HEK293 (cell line): ENCODE measurements at regions not wholly inside any gene's neighbourhood (a gene's known extent, or its start where the extent isn't known, plus 50 kb on each side); places are given as distances from the start of the nearest gene placed in this dataset.

Experiments used
- CTCF ChIA-PET: fragments of 350-600 bp; formaldehyde crosslinking; extraction: SDS; loops from one replicate; lab custom pipeline; 2021; ENCODE audit warnings: antibody characterized with exemption; lab: Yijun Ruan, JAX
- POLR2A ChIA-PET: fragments of 300-600 bp; formaldehyde crosslinking; extraction: SDS; loops from one replicate; lab custom pipeline; 2020; ENCODE audit warnings: antibody characterized with exemption, inconsistent platforms; lab: Yijun Ruan, JAX
- H3K27ac ChIP-seq: fragments of 200-500 bp; sonication (Bioruptor generic); 2 replicates; pipeline ENCODE4 v1.5.1; 2014; ENCODE audit warnings: low read depth, low read length, control low read depth, inconsistent platforms; ENCODE audit errors: extremely low read depth
- H3K36me3 ChIP-seq, 2 experiments: fragments of 200-500 bp in 1 of 2; sonication (Bioruptor generic) in 1 of 2; 1 replicate in 1 of 2; 2 replicates in 1 of 2; pipeline ENCODE4 v1.5.1; 2014 to 2017; ENCODE audit warnings: inconsistent platforms in 2 of 2, low read length in 2 of 2; ENCODE audit not compliant: control insufficient read depth in 2 of 2, insufficient read depth in 1 of 2
- H3K4me1 ChIP-seq: fragments of 200-500 bp; sonication (Bioruptor generic); 2 replicates; pipeline ENCODE4 v1.5.1; 2014; ENCODE audit warnings: mild to moderate bottlenecking, low read length, inconsistent platforms; ENCODE audit not compliant: control insufficient read depth, insufficient read depth
- H3K4me3 ChIP-seq: 2 replicates; pipeline ENCODE4 v1.5.1; 2011; ENCODE audit warnings: low read depth, mild to moderate bottlenecking, control low read depth, low read length, moderate library complexity
- H3K9me3 ChIP-seq: fragments of 200-500 bp; sonication (Bioruptor generic); 2 replicates; pipeline ENCODE4 v1.5.1; 2014; ENCODE audit warnings: low read depth, low read length, inconsistent platforms; ENCODE audit not compliant: control insufficient read depth, insufficient read depth
- KLF10 ChIP-seq: fragments of 450-650 bp; IDR thresholded peaks from 2 replicates; pipeline ENCODE4 v1.5.1; 2018; ENCODE audit warnings: missing biosample characterization, mild to moderate bottlenecking, missing genetic modification characterization
- TCF7L2 ChIP-seq: IDR thresholded peaks from 2 replicates; pipeline ENCODE4 v1.6.1; 2011; ENCODE audit warnings: low read depth, mild to moderate bottlenecking, inconsistent platforms, low read length, moderate library complexity, borderline replicate concordance
- ZBTB48 ChIP-seq: fragments of 450-650 bp; formaldehyde crosslinking; IDR thresholded peaks from 2 replicates; pipeline ENCODE4 v1.5.1; 2016; ENCODE audit warnings: missing biosample characterization, missing genetic modification characterization
- ZFHX2 ChIP-seq: fragments of 450-650 bp; formaldehyde crosslinking; conservative IDR thresholded peaks from 2 replicates; pipeline ENCODE4 v1.5.1; 2016; ENCODE audit warnings: missing biosample characterization, missing genetic modification characterization
- ZNF133 ChIP-seq: fragments of 450-650 bp; formaldehyde crosslinking; IDR thresholded peaks from 2 replicates; pipeline ENCODE4 v1.5.1; 2016; ENCODE audit warnings: missing biosample characterization, missing genetic modification characterization
- ZNF239 ChIP-seq: fragments of 450-650 bp; formaldehyde crosslinking; IDR thresholded peaks from 2 replicates; pipeline ENCODE4 v1.5.1; 2016; ENCODE audit warnings: missing biosample characterization, missing genetic modification characterization
- ZNF548 ChIP-seq: fragments of 450-650 bp; formaldehyde crosslinking; IDR thresholded peaks from 2 replicates; pipeline ENCODE4 v1.5.1; 2016; ENCODE audit warnings: missing biosample characterization, missing genetic modification characterization
- ZNF621 ChIP-seq: fragments of 450-650 bp; formaldehyde crosslinking; IDR thresholded peaks from 2 replicates; pipeline ENCODE4 v1.5.1; 2017; ENCODE audit warnings: missing biosample characterization, missing genetic modification characterization
- ZNF670 ChIP-seq: fragments of 450-650 bp; formaldehyde crosslinking; IDR thresholded peaks from 2 replicates; pipeline ENCODE4 v1.5.1; 2016; ENCODE audit warnings: missing biosample characterization, missing genetic modification characterization, low read depth
- ZXDB ChIP-seq: fragments of 450-650 bp; formaldehyde crosslinking; IDR thresholded peaks from 2 replicates; pipeline ENCODE4 v1.5.1; 2016; ENCODE audit warnings: missing biosample characterization, missing genetic modification characterization
- TF ChIP-seq, protein P1 (sequence below): fragments of 450-650 bp; formaldehyde crosslinking; IDR thresholded peaks from 2 replicates; pipeline ENCODE4 v1.5.1; 2017; ENCODE audit warnings: missing biosample characterization, missing genetic modification characterization
- TF ChIP-seq, protein P2 (sequence below): fragments of 450-650 bp; formaldehyde crosslinking; IDR thresholded peaks from 2 replicates; pipeline ENCODE4 v1.5.1; 2016; ENCODE audit warnings: missing biosample characterization, missing genetic modification characterization
- TF ChIP-seq, protein P3 (sequence below): fragments of 450-650 bp; formaldehyde crosslinking; IDR thresholded peaks from 2 replicates; pipeline ENCODE4 v1.5.1; 2016; ENCODE audit warnings: missing biosample characterization, missing genetic modification characterization
- TF ChIP-seq, protein P4 (sequence below): fragments of 450-650 bp; formaldehyde crosslinking; IDR thresholded peaks from 2 replicates; pipeline ENCODE4 v1.5.1; 2016; ENCODE audit warnings: missing biosample characterization, missing genetic modification characterization
- TF ChIP-seq, protein P5 (sequence below): fragments of 450-650 bp; formaldehyde crosslinking; IDR thresholded peaks from 2 replicates; pipeline ENCODE4 v1.5.1; 2016; ENCODE audit warnings: missing biosample characterization, missing genetic modification characterization

DNA sequence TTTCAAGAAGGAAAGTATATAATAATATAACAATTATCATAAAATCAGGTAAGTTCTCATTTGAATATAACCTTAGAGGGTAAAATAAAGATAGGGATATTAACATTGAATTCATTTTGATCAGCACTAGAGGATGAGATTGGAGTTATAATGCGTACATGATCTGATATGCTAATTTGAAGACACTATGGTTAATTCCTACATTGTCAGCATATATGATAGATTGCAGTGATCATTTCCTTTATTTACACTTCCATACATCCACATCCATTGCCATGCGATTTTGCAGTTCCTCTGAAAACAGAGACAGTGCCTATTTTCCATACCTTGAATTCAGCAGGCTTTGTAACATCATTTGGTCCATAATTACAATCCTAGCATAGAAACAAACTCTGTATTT is 519.2 kb downstream of the CCDC85A start (continued):
- TF ChIP-seq, protein P1, sequence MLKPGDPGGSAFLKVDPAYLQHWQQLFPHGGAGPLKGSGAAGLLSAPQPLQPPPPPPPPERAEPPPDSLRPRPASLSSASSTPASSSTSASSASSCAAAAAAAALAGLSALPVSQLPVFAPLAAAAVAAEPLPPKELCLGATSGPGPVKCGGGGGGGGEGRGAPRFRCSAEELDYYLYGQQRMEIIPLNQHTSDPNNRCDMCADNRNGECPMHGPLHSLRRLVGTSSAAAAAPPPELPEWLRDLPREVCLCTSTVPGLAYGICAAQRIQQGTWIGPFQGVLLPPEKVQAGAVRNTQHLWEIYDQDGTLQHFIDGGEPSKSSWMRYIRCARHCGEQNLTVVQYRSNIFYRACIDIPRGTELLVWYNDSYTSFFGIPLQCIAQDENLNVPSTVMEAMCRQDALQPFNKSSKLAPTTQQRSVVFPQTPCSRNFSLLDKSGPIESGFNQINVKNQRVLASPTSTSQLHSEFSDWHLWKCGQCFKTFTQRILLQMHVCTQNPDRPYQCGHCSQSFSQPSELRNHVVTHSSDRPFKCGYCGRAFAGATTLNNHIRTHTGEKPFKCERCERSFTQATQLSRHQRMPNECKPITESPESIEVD (tag by site-specific recombination), result no peak

DNA sequence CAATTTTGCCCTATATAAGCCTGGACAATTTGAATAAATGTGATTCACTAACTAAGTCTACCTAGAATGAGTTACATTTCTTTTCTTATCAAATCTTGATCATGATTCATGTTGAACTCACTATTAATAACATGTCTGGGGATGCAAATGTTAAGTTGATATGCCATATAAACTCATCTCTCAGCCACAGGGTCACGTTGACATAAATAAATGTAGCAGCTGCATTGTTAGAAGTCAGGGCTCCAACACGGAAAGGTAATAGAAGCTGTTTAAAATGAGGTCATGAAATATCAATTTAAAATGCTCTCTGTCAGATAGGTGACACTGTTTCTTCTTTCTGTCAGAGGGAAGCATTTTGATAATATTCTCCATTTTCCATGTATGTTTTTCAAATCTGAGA is 521.9 kb downstream of the CCDC85A start:
- Histone ChIP-seq H3K4me3 (no peak overlapping the region), H3K9me3 (no peaks in the 10 kb centered on the region), H3K27ac (no peak overlapping the region), H3K4me1 (no peaks in the 10 kb centered on the region), H3K36me3 (no peaks in the 10 kb centered on the region)
- CTCF ChIA-PET, result interaction anchor here (0.7 kb wide), 1 partner anchor 122 kb away, joined by 3 read pairs; no protein-coding TSS in a partner anchor
- POLR2A ChIA-PET, result no interaction called here
- TF ChIP-seq TCF7L2 (no peak), ZBTB48 (tag by site-specific recombination) (no peak)
- TF ChIP-seq, protein P2, sequence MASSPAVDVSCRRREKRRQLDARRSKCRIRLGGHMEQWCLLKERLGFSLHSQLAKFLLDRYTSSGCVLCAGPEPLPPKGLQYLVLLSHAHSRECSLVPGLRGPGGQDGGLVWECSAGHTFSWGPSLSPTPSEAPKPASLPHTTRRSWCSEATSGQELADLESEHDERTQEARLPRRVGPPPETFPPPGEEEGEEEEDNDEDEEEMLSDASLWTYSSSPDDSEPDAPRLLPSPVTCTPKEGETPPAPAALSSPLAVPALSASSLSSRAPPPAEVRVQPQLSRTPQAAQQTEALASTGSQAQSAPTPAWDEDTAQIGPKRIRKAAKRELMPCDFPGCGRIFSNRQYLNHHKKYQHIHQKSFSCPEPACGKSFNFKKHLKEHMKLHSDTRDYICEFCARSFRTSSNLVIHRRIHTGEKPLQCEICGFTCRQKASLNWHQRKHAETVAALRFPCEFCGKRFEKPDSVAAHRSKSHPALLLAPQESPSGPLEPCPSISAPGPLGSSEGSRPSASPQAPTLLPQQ (tag by site-specific recombination), result no peak
- TF ChIP-seq, protein P3, sequence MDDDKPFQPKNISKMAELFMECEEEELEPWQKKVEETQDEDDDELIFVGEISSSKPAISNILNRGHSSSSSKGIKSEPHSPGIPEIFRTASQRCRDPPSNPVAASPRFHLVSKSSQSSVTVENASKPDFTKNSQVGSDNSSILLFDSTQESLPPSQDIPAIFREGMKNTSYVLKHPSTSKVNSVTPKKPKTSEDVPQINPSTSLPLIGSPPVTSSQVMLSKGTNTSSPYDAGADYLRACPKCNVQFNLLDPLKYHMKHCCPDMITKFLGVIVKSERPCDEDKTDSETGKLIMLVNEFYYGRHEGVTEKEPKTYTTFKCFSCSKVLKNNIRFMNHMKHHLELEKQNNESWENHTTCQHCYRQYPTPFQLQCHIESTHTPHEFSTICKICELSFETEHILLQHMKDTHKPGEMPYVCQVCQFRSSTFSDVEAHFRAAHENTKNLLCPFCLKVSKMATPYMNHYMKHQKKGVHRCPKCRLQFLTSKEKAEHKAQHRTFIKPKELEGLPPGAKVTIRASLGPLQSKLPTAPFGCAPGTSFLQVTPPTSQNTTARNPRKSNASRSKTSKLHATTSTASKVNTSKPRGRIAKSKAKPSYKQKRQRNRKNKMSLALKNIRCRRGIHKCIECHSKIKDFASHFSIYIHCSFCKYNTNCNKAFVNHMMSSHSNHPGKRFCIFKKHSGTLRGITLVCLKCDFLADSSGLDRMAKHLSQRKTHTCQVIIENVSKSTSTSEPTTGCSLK, result no peak
- TF ChIP-seq, protein P4, sequence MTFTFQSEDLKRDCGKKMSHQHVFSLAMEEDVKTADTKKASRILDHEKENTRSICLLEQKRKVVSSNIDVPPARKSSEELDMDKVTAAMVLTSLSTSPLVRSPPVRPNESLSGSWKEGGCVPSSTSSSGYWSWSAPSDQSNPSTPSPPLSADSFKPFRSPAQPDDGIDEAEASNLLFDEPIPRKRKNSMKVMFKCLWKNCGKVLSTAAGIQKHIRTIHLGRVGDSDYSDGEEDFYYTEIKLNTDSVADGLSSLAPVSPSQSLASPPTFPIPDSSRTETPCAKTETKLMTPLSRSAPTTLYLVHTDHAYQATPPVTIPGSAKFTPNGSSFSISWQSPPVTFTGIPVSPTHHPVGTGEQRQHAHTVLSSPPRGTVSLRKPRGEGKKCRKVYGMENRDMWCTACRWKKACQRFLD (tag by site-specific recombination), result no peak
- TF ChIP-seq, all 188 proteins: peak for 0

DNA sequence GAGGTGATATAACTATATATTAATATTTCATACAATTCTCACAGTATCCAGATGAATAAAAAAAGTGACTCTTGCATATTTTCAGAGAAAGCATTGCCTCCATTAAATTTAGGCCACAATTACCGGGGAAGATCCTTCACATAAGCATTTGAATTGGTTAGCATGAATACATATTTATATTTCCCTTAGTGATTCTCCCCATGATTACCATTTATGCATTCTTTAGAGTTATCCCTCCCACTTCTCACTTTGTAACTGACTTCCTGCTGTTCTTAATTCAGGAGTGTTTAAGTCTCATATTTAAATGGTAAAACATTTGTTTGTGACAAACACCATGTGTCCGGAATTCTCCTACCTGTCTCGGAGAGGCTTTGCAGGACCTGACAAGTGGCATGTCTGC is 523.4 kb downstream of the CCDC85A start:
- Histone ChIP-seq H3K9me3 (no peaks in the 10 kb centered on the region), H3K4me1 (no peaks in the 10 kb centered on the region), H3K36me3 (no peaks in the 10 kb centered on the region), H3K4me3 (no peak overlapping the region), H3K27ac (no peak overlapping the region)
- ChIA-PET CTCF (no interaction called here), POLR2A (no interaction called here)
- TF ChIP-seq ZNF133 (tag by site-specific recombination) (no peak), ZNF670 (tag by site-specific recombination) (no peak)

DNA sequence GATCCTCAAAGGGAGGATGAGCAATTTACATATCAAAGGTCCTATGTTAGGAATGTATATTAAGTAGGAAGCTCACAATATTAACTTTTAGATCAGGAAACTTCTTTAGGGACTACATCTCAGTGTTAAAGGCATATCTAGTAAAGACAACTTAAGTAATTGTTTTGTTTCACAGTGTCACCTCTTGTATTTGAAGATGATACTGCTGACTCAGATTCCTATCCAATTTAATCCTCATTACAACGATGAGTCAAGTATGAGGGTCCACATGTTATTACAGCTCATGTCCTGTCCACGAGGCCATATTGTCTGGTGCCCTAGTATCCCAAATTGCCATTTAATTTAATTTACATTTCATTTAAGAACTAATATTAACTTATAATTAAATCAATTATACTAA is 523.9 kb downstream of the CCDC85A start:
- Histone ChIP-seq H3K27ac (no peak overlapping the region), H3K4me1 (no peaks in the 10 kb centered on the region), H3K36me3 (no peaks in the 10 kb centered on the region), H3K4me3 (no peak overlapping the region), H3K9me3 (no peaks in the 10 kb centered on the region)
- TF ChIP-seq ZBTB48 (tag by site-specific recombination) (no peak), ZNF239 (tag by site-specific recombination) (no peak), ZFHX2 (tag by site-specific recombination) (no peak), ZNF621 (tag by site-specific recombination) (no peak), ZNF548 (tag by site-specific recombination) (no peak), ZXDB (no peak), KLF10 (no peak)
- TF ChIP-seq, protein P5, sequence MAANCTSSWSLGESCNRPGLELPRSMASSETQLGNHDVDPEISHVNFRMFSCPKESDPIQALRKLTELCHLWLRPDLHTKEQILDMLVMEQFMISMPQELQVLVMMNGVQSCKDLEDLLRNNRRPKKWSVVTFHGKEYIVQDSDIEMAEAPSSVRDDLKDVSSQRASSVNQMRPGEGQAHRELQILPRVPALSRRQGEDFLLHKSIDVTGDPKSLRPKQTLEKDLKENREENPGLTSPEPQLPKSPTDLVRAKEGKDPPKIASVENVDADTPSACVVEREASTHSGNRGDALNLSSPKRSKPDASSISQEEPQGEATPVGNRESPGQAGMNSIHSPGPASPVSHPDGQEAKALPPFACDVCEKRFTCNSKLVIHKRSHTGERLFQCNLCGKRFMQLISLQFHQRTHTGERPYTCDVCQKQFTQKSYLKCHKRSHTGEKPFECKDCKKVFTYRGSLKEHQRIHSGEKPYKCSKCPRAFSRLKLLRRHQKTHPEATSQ, result no peak
- ChIA-PET CTCF (no interaction called here), POLR2A (no interaction called here)
